Stomach (tissue), 4 donors: ENCODE measurements at regions not wholly inside any gene's neighbourhood (a gene's known extent, or its start where the extent isn't known, plus 50 kb on each side); places are given as distances from the start of the nearest gene placed in this dataset.

Source experiments
- EP300 ChIP-seq: sonication (generic); formaldehyde crosslinking; IDR thresholded peaks from one replicate; pipeline ENCODE4 v1.6.1; 2017; ENCODE audit warnings: antibody characterized with exemption
- POLR2A ChIP-seq, 4 donors: fragments of 450-650 bp; IDR thresholded peaks; one replicate each; pipeline ENCODE4 v1.6.1; 2016; ENCODE audit warnings: antibody characterized with exemption in 4 of 4, control low read depth in 2 of 4, mild to moderate bottlenecking in 1 of 4, moderate library complexity in 1 of 4
- POLR2AphosphoS5 ChIP-seq, 3 donors: sonication (generic); formaldehyde crosslinking; IDR thresholded peaks; one replicate each; pipeline ENCODE4 v1.6.1; 2016; ENCODE audit warnings: antibody characterized with exemption in 3 of 3
- TF ChIP-seq, protein P1 (sequence below), 7 experiments: fragments of 450-650 bp in 4 of 7; fragments of 200-600 bp in 3 of 7; sonication (generic) in 3 of 7; IDR thresholded peaks; one replicate each; pipeline ENCODE4 v1.5.1; 2016 to 2019; ENCODE audit warnings: antibody characterized with exemption in 7 of 7, control low read depth in 2 of 7, mild to moderate bottlenecking in 1 of 7

DNA sequence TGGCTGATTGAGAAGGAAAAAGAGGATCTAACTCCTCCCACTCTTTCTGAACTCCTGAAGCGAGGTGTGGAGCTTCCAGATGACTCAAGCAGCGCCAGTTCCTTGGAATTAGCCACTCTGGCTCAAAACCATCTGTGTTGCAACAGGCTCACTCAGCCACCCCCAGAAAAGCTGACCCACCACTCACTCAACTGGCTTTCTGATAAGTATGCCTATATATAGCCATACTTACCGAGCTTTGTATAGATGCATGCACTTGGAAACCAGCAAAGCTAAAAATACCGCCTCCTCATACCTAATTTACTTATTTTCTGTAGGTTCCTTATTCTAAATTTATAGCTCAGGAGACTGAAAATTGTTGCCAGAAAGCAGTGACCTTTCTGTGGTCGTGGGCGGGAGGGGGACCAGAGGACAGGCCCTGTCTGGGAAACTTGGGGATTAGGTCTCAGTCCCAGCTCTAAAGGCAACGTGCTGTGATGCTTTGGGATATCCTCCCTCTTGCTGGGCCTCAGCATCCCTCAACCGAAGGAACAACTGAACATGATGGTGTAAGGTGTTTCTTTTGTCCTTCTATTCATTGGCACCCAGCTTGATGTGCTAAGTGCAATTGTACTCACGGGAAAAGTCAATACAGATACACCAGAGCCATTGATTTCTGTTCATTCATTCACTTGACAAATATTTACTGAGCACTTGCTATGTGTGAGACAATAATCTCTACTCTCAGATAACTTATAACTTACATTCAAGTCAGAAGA is 65.7 kb downstream of the NENF start:
- TF ChIP-seq, protein P1, sequence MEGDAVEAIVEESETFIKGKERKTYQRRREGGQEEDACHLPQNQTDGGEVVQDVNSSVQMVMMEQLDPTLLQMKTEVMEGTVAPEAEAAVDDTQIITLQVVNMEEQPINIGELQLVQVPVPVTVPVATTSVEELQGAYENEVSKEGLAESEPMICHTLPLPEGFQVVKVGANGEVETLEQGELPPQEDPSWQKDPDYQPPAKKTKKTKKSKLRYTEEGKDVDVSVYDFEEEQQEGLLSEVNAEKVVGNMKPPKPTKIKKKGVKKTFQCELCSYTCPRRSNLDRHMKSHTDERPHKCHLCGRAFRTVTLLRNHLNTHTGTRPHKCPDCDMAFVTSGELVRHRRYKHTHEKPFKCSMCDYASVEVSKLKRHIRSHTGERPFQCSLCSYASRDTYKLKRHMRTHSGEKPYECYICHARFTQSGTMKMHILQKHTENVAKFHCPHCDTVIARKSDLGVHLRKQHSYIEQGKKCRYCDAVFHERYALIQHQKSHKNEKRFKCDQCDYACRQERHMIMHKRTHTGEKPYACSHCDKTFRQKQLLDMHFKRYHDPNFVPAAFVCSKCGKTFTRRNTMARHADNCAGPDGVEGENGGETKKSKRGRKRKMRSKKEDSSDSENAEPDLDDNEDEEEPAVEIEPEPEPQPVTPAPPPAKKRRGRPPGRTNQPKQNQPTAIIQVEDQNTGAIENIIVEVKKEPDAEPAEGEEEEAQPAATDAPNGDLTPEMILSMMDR (IDR thresholded peaks at IDR 0.05): no peak
- TF ChIP-seq POLR2A (IDR thresholded peaks at IDR 0.05) (no peak), POLR2AphosphoS5 (IDR thresholded peaks at IDR 0.05) (no peak), EP300 (no peak)
